SU-DHL-6 (cell line): ENCODE measurements at regions not wholly inside any gene's neighbourhood (a gene's known extent, or its start where the extent isn't known, plus 50 kb on each side); places are given as distances from the start of the nearest gene placed in this dataset.

Experiments
- CTCF ChIP-seq: fragments of 200-600 bp; sonication (generic); IDR thresholded peaks from one replicate; pipeline ENCODE4 v1.5.1; 2017; ENCODE audit warnings: antibody characterized with exemption, mild to moderate bottlenecking, low read length, moderate library complexity; ENCODE audit not compliant: insufficient read depth, poor library complexity, severe bottlenecking
- EZH2phosphoT487 ChIP-seq: fragments of 200-600 bp; sonication (generic), shearing (Covaris generic); conservative IDR thresholded peaks from 2 replicates; pipeline ENCODE4 v1.6.1; 2018; ENCODE audit warnings: mild to moderate bottlenecking, antibody characterized with exemption, low read length, moderate library complexity, mixed read lengths

DNA sequence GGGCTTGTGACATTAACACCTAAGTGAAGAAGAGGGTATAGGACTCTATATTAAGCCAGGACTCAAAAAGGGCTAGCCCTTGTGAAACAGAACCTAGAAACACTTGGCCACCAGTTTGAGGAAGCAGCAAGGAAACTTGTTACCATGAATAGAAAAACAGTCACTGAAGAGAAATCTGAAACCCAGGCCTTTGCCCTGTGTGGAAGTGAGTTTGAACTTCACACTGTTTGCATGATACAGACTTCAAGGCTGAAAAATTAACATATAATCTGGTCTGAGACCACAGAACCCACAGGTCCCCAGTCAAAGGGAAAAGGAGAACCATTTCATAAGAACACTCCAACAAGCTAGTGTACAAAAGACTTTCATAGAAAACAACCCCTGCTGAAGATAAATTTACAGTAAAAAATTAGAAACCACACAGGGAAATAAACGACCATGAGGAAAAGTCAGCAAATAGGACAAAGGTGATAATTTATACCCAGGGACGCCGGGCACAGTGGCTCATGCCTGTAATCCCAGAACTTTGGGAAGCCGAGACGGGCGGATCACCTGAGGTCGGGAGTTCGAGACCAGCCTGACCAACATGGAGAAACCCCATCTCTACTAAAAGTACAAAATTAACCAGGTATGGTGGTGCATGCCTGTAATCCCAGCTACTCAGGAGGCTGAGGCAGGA is 76.1 kb downstream of the SKIDA1 start:
- TF ChIP-seq CTCF (no peak), EZH2phosphoT487 (no peak)
